ENCODE measurements at regions not wholly inside any gene's neighbourhood (a gene's known extent, or its start where the extent isn't known, plus 50 kb on each side); places are given as distances from the start of the nearest gene placed in this dataset.

GRCh38 chr12:94802796-94803195, 152.4 kb upstream of the TMCC3 start:
- TF ChIP-seq POLR2AphosphoS5 (IDR thresholded peaks at IDR 0.05; ENCODE audit: low read depth, low read length) (no peak), ZNF180 (CRISPR knock-in tag; IDR thresholded peaks at IDR 0.05; ENCODE audit: borderline replicate concordance, low read depth) (no peak)
